Endodermal cell (in vitro differentiated cells): ENCODE measurements at regions not wholly inside any gene's neighbourhood (a gene's known extent, or its start where the extent isn't known, plus 50 kb on each side); places are given as distances from the start of the nearest gene placed in this dataset.

Experiments
- DNase-seq: peaks from one replicate; pipeline ENCODE4 v3.0.0-alpha.2; 2017
- H3K27ac ChIP-seq: 2 replicates; pipeline ENCODE4 v1.5.1; 2013; ENCODE audit warnings: mild to moderate bottlenecking, low read depth, low read length, moderate library complexity
- H3K27me3 ChIP-seq: 2 replicates; pipeline ENCODE4 v1.6.1; 2013; ENCODE audit warnings: mild to moderate bottlenecking, low read length, moderate library complexity; ENCODE audit not compliant: insufficient read depth, control insufficient read depth, poor library complexity, severe bottlenecking
- H3K36me3 ChIP-seq: 2 replicates; pipeline ENCODE4 v1.7.0; 2013; ENCODE audit warnings: mild to moderate bottlenecking, low read length, moderate library complexity; ENCODE audit not compliant: control insufficient read depth, insufficient read depth
- H3K4me1 ChIP-seq: one replicate; pipeline ENCODE4 v1.7.0; 2013; ENCODE audit warnings: low read length; ENCODE audit not compliant: control insufficient read depth, insufficient read depth
- H3K4me3 ChIP-seq: 2 replicates; pipeline ENCODE4 v1.5.1; 2013; ENCODE audit warnings: mild to moderate bottlenecking, low read length, moderate library complexity
- H3K9ac ChIP-seq: 2 replicates; pipeline ENCODE4 v1.6.1; 2013; ENCODE audit warnings: mild to moderate bottlenecking, low read length, moderate library complexity; ENCODE audit not compliant: poor library complexity, severe bottlenecking; ENCODE audit errors: extremely low read depth
- H3K9me3 ChIP-seq: 2 replicates; pipeline ENCODE4 v1.6.1; 2013; ENCODE audit warnings: mild to moderate bottlenecking, low read length, moderate library complexity; ENCODE audit not compliant: control insufficient read depth
- H3K27ac Mint-ChIP-seq: 2 replicates; pipeline ENCODE4 v1.8.0; 2020; ENCODE audit warnings: mixed read lengths
- H3K27me3 Mint-ChIP-seq: 2 replicates; pipeline ENCODE4 v1.8.0; 2021; ENCODE audit warnings: mild to moderate bottlenecking, mixed read lengths; ENCODE audit not compliant: insufficient read depth
- H3K36me3 Mint-ChIP-seq: 2 replicates; pipeline ENCODE4 v1.8.0; 2020; ENCODE audit warnings: low read depth, mixed read lengths
- H3K4me1 Mint-ChIP-seq: 2 replicates; pipeline ENCODE4 v1.8.0; 2020; ENCODE audit warnings: mixed read lengths
- H3K4me3 Mint-ChIP-seq: 2 replicates; pipeline ENCODE4 v1.8.0; 2020; ENCODE audit warnings: mild to moderate bottlenecking, moderate library complexity, mixed read lengths
- H3K9me3 Mint-ChIP-seq: 2 replicates; pipeline ENCODE4 v1.8.0; 2020; ENCODE audit warnings: mild to moderate bottlenecking, mixed read lengths
- CTCF ChIP-seq: fragments of 200-600 bp; sonication (generic); conservative IDR thresholded peaks from 2 replicates; pipeline ENCODE4 v1.5.0; 2021; ENCODE audit warnings: antibody characterized with exemption, mild to moderate bottlenecking
- WGBS, 2 experiments: methylation state at CpG; one replicate each; pipeline versions ENCODE4 v1.1.5 to v1.1.7; 2013; ENCODE audit warnings: missing lambda C conversion rate in 2 of 2, mixed read lengths in 1 of 2; ENCODE audit not compliant: insufficient coverage in 1 of 2, insufficient read length in 1 of 2; 5-methylcytosine and 5-hydroxymethylcytosine counted together

GRCh38 chr13:65505941-65506340, 1724.2 kb downstream of the PCDH9 start:
- no peak overlapping the region for H3K9ac ChIP-seq
- no peaks in the 10 kb centered on the region for H3K27me3 Mint-ChIP-seq
- no peaks in the 10 kb centered on the region for H3K9me3 Mint-ChIP-seq
- no peaks in the 10 kb centered on the region for H3K4me1 Mint-ChIP-seq
- no peaks in the 10 kb centered on the region for H3K36me3 ChIP-seq
- H3K36me3 Mint-ChIP-seq = no peaks in the 10 kb centered on the region
- H3K4me3 ChIP-seq = no peak overlapping the region
- H3K27ac ChIP-seq = no peak overlapping the region
- no peak overlapping the region for H3K27ac Mint-ChIP-seq
- no peak for DNase-seq
- no peak overlapping the region for H3K4me3 Mint-ChIP-seq
- no peak for TF ChIP-seq CTCF
- H3K4me1 ChIP-seq = no peaks in the 10 kb centered on the region
- H3K27me3 ChIP-seq = no peaks in the 10 kb centered on the region
- no peaks in the 10 kb centered on the region for H3K9me3 ChIP-seq
- 84 to 100% methylated on average over 1 of the region's 1 CpG for WGBS, 2 experiments

GRCh38 chr13:65504213-65504612, 1725.9 kb downstream of the PCDH9 start:
- Histone ChIP-seq H3K4me3 (no peak overlapping the region), H3K36me3 (no peaks in the 10 kb centered on the region), H3K4me1 (no peaks in the 10 kb centered on the region), H3K27ac (no peak overlapping the region), H3K9ac (no peak overlapping the region), H3K27me3 (no peaks in the 10 kb centered on the region), H3K9me3 (no peaks in the 10 kb centered on the region)
- Mint-ChIP-seq H3K9me3 (no peaks in the 10 kb centered on the region), H3K27ac (no peak overlapping the region), H3K36me3 (no peaks in the 10 kb centered on the region), H3K4me1 (no peaks in the 10 kb centered on the region), H3K27me3 (no peaks in the 10 kb centered on the region), H3K4me3 (no peak overlapping the region)
- no peak for TF ChIP-seq CTCF
- 100% methylated on average over 1 of the region's 1 CpG; no CpG with 5 or more reads in 1 of the 2 experiments for WGBS, 2 experiments
- no peak for DNase-seq

- no peak for DNase-seq
- TF ChIP-seq CTCF = no peak
These were observed 1729.7 kb downstream of the PCDH9 start for GRCh38 chr13:65500481-65500880.

More at GRCh38 chr13:65500481-65500880, 1729.7 kb downstream of the PCDH9 start:
- no peaks in the 10 kb centered on the region for H3K9me3 ChIP-seq
- no peaks in the 10 kb centered on the region for H3K9me3 Mint-ChIP-seq
- H3K27me3 Mint-ChIP-seq = no peaks in the 10 kb centered on the region
- H3K4me3 ChIP-seq = no peak overlapping the region
- no peak overlapping the region for H3K27ac ChIP-seq
- no peak overlapping the region for H3K4me3 Mint-ChIP-seq
- H3K4me1 ChIP-seq = no peaks in the 10 kb centered on the region
- H3K4me1 Mint-ChIP-seq = no peaks in the 10 kb centered on the region
- no peaks in the 10 kb centered on the region for H3K27me3 ChIP-seq
- no peak overlapping the region for H3K27ac Mint-ChIP-seq
- H3K36me3 ChIP-seq = no peaks in the 10 kb centered on the region
- WGBS, 2 experiments = 81% methylated on average over 3 of the region's 3 CpGs; no CpG with 5 or more reads in 1 of the 2 experiments
- H3K9ac ChIP-seq = no peak overlapping the region
- H3K36me3 Mint-ChIP-seq = no peaks in the 10 kb centered on the region
